HG02623 (cell line): ENCODE measurements at regions not wholly inside any gene's neighbourhood (a gene's known extent, or its start where the extent isn't known, plus 50 kb on each side); places are given as distances from the start of the nearest gene placed in this dataset.

ENCODE experiments used
- ATAC-seq: cut with Tn5 transposase; IDR thresholded peaks from one replicate; pipeline ENCODE4 v1.9.1; 2021; ENCODE audit warnings: moderate library complexity; ENCODE audit not compliant: unreplicated experiment

DNA sequence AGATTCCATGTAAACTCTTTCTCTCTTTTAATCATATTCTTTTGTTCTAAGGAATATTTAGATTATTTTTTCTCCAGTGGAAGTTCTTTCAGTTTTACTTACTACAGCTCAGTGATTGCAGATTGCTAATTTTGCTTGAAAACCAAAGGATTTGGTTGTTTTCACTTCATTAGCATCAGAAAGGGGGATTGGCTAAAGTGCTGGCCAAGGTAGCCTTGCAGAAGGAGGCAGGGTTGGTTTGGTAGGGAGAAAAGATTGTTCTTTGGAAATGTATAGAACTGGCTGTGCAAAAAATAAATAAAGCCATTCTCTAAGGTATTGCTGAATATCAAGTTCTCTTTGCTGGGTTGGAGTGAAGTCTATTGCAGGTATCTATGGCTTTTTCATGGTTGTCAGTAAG lies 92.6 kb downstream of the FAT3 start:
- ATAC-seq, result no peak

DNA sequence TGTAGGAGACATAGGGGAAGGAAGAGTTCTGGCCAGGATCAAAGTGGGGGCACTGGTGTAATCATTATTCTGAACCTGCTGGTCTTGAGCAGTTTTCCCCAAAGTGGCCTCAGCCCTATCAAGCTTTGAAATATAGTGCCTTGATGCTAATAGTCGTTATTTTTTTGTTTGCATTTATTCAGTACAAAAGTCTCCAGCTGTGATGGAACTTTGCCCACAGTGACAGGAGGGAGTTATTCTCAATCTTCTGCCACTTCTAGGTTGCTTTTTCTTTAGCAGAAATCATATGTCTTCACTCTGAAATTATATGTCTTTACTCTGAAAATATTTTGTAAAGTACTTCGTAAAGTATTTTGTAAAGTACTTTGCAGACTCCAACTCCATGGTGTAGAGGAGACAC lies 93.1 kb downstream of the FAT3 start:
- no peak for ATAC-seq

- no peak for ATAC-seq
Measured at GRCh38 chr11:92322225-92322624, 97.6 kb downstream of the FAT3 start.

DNA sequence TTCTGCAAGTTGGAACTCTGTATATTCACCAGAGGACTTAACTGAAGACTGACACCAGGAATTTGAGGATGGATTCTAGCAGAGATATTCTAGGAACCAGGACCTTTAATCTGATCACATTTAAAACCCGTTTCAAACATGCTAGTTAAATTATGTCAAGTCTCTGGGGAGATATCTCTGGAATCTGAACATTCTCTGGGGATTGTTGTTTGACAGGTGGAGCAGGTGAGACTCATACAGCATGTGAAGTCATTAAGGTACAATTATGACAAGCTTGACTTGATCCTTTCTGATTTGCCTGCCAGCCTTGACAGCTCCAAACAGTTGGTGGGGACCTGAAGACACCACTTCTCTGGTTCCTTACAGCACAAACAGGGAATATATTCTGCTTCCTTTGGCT lies 100.3 kb downstream of the FAT3 start:
- ATAC-seq, result no peak

DNA sequence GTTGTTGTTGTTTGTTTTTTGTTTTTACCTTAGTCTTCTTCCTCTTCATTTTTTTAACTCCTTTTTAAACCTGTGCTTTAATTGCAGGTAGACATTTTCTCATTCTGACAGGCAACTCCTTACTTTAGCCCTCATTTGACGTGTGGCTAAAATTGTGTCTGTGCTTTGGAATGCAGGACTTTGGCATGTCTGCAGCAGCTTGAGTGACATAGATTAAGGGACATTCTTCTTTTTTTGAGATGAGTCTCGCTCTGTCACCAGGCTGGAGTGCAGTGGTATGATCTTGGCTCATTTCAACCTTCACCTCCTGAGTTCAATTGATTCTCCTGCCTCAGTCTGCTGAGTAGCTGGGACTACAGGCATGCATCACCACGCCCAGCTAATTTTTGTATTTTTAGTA lies 100.8 kb downstream of the FAT3 start:
- ATAC-seq, result no peak

GRCh38 chr11:92329137-92329536 lies 104.5 kb downstream of the FAT3 start:
- ATAC-seq, result no peak

- no peak for ATAC-seq
Measured at GRCh38 chr11:92329646-92330045, 105.0 kb downstream of the FAT3 start.

- ATAC-seq, result no peak
Measured at GRCh38 chr11:92330114-92330513, 105.5 kb downstream of the FAT3 start.

DNA sequence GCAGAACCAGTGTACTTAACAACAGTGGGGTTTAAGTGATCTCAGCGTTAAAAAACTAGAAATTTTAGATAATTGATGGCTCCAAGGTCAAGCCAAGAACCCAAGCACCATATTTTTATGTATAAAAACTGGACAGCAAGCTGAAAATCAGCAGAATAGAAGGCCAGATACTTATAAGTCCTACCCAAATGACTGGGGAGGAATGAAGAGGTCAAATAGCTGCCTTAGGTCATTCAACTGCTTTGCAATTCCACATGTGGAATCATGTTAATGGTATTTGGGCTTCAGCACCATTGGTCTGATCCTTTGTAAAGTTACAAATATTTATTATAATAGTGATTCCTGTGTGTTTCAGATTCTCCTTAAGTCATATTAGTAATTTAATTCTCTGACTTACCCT lies 108.4 kb downstream of the FAT3 start:
- no peak for ATAC-seq

DNA sequence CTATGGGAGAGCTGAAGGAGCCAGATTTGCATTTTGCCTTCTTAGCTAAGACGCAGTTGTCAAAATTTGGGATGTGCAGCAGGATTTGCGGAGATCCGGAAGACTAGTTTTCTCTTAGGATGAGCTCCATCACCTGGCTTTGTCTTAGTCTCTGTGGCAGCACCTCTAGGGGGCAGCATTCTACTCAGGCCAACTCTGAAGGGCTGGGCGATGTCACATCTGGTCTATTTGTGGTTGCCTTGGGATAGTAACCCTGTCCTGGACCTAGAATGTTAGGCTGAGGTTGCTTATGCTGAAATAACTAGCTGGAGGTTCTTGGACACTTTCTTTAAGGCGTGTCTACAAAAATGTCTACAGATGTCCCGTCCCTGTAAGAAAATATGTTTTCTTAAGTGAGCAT lies 116.2 kb downstream of the FAT3 start:
- no peak for ATAC-seq

GRCh38 chr11:92342034-92342720 lies 117.6 kb downstream of the FAT3 start:
- no peak for ATAC-seq

DNA sequence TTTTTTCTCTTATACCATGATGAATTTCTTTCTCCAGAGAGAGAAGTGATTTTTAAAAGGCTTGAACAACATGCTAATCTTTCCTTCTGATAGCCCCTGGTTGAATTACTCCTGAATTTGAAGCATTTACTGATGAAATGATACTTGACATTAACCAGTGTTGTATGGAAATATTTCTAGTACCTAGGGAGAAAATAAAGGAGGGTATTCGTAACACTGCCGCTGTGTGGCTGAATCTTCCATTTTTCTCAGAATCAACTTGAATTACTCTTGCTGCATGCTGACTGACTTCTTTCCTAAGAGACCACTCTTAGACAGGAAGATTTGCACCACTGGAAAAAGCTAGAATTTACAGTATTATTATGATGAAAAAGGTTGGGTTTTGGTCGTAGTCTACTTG lies 118.3 kb downstream of the FAT3 start:
- ATAC-seq, result no peak

- ATAC-seq, result no peak
Measured at GRCh38 chr11:92346220-92346619, 121.6 kb downstream of the FAT3 start.

DNA sequence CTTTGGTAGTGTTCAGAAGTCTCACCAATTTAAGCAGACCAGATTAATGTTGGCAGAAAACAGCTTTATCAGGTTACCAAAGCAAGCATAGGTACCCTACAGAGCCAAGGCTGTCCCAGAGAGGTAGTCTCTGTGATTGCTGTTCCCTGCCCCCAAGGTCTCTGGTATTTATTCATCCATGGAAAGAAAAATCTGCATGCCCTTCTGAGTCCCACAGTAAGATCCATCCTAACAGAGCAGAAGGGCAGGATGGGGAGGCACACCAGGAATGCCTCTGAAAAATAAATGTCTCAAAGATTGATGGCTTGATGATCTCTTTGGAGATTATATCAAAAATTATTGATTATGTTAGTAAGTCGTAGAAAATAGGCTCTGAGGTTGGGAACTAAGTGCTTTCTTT lies 122.8 kb downstream of the FAT3 start:
- ATAC-seq, result no peak

DNA sequence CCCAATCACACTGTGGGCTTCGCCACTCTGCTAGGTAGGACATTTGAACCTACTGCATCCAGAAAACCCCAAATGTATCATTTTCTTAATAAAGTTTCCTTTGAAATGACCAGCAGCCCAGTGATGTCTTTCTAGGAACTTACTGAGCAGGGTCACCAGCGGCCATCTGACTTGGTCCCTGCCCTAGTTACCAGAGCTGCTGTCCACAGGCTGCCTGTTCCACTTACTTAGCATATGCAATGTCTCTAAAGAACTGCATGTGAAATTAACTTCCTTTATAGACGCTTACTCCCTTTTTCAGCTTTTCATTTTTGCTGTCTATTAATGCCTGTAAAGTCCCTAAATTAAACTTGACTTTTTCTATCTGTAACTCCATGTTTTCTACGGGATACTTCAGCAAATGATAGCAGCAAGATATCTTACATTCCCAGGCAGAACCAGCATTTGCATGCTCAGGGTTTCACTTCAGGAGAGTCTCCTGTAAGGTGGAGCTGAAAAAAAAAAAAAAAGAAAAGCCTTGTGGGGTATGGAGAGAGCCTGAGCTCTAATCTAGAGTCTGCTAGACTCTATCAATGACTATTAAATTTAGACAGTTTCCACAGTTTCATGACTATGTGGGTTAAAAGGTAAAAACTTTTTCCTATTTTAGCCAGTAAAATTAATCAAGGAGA lies 125.0 kb downstream of the FAT3 start:
- ATAC-seq, result no peak

DNA sequence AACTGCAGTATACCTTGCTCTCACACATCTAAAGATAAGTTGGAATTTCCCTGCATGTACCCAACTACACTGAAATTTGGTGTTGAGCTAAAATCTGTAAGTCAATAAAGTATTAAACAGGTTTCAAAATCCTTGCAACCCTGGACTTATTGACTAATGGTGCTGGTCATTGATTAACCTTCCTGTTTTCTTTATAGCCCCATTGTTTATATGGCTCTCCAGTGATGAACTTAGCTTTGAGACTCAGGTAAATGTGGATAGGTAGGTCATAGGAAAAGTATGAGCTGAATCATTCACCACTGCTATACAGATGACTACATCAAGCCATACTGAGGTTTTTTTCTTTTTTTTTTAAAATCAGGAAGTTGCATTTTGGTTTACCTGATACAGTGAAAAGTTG lies 132.7 kb downstream of the FAT3 start:
- no peak for ATAC-seq

- no peak for ATAC-seq
Measured at GRCh38 chr11:92357841-92358240, 133.2 kb downstream of the FAT3 start.

- no peak for ATAC-seq
Measured at GRCh38 chr11:92361551-92361950, 136.9 kb downstream of the FAT3 start.

GRCh38 chr11:92362989-92363388 lies 138.4 kb downstream of the FAT3 start:
- ATAC-seq, result no peak

- no peak for ATAC-seq
Measured at GRCh38 chr11:92364177-92364576, 139.6 kb downstream of the FAT3 start.

- no peak for ATAC-seq
Measured at GRCh38 chr11:92376146-92376599, 151.6 kb downstream of the FAT3 start.

DNA sequence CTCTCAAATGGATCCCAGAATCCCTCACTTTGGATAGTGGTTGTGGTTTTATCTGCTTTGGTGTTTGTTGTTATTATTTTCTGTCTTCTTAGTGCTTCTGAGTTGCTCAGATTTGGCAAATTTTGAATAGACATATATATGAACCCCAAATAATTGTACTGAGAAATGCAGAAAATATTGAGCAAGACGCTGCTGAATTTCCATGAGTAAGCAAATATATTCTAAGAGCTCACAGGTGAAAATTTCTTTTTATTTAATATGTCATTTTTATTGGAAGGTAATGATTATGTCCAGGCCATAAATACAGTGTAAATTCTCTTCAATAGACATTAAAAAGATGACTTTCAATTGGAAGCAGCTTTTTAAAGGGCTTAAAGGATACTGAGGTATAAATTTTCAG lies 152.1 kb downstream of the FAT3 start:
- no peak for ATAC-seq

- ATAC-seq, result no peak
Measured at GRCh38 chr11:92380882-92381281, 156.3 kb downstream of the FAT3 start.
